ENCODE measurements at regions not wholly inside any gene's neighbourhood (a gene's known extent, or its start where the extent isn't known, plus 50 kb on each side); places are given as distances from the start of the nearest gene placed in this dataset.

DNA sequence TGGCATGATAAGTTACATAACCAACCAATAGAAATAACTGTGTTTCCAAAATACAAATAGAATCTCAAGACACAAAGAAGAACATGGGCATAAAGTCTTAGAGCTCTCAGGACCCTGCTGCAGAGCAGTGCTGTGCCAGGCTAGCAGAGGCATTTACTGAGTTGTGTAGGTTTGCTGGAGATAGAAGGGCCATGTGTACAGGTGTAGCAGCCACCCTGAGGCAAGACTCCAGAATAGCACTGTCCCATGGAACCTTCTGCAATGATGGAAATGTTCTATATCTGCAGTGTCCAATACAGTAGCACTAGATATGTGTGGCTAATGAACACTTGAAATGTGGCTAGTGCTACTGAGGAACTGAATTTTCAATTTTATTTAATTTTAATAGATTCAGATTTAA, 267.0 kb upstream of the UMPS start:
- ATAC-seq, result no peak
- DNase-seq, result no peak
- intact Hi-C loops (cut with DNase I), result loop anchor here in 1 of 2 donors (10.0 kb wide), 1 partner anchor 448 kb away; no protein-coding TSS in a partner anchor

DNA sequence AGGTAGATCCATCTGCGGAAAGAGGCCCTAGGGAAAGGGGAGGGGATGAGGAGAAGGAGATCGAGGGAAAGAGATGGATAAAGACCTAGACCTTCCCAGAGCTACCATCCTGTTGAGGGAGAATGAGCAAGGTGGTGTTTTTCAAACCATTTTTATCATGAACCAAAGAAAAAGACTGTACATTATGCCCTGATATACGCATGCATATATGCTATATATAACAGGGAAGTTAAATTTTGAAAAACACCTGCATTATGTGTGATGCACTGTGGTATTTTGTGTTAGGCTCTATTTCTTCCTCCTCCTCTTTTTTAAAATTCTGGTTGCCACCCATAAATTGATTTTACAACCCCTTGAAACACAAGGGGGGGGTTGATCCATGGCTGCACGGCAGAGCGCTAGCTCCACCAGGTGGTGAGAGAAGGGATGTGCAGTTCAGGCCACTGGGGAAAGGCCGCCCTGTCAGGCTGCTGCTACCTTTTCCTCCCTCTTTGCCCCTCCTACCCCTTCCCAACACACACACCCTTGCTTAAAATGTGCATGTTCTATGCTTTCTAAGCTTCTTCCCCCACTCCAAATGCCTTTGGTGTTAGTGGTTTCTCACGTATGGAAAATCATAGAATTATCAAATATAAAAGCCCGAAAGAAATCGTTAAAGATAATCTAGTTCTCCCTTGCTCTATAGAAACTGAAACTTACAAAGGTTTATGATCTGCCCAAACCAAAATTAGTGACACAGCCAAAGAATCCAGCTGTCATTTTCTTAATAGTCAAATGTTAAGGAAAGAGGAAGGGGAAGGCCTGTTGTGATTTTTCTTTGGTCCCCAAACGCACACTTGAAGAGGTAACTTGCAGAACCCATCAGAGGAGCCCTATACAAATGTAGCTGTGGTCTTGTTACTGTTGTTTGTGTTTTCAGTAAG, 262.0 kb upstream of the UMPS start:
- ATAC-seq, result peak; percentile 65 to 78
- DNase-seq, result peak; percentile 44
- intact Hi-C loops (cut with DNase I), result loop anchor here (2.0 to 10.0 kb wide), 4 partner anchors 116 to 453 kb away; no protein-coding TSS in a partner anchor

DNA sequence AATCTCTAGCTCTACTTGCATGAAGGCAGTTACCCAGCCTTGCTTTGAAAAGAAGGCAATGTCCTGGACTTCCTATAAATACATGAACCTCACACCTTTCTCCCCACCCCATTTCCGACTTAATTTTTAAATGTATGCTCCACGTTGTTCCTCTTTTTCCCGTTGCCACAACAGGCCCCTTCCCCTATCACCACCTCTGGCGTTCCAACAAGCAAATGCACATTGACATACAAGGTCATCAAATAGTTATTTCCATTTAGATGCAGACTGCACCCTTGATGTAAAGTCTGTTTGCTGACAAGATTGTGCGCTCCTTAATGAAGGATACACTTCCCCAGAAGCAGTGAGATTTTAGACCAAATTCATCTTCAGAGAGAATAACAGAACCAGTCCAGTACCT, 260.7 kb upstream of the UMPS start:
- ATAC-seq, result no peak
- intact Hi-C loops (cut with DNase I), result loop anchor here (2.0 to 10.0 kb wide), 4 partner anchors 117 to 455 kb away; no protein-coding TSS in a partner anchor
- no peak for DNase-seq

GRCh38 chr3:124478830-124479229, 251.4 kb upstream of the UMPS start:
- ATAC-seq (no peak), DNase-seq (no peak)
- intact Hi-C loops (cut with DNase I), result no loop called here

GRCh38 chr3:124483915-124484470, 246.3 kb upstream of the UMPS start:
- DNase-seq (no peak), ATAC-seq (peak; percentile 25 to 63)
- intact Hi-C loops (cut with DNase I), result no loop called here

DNA sequence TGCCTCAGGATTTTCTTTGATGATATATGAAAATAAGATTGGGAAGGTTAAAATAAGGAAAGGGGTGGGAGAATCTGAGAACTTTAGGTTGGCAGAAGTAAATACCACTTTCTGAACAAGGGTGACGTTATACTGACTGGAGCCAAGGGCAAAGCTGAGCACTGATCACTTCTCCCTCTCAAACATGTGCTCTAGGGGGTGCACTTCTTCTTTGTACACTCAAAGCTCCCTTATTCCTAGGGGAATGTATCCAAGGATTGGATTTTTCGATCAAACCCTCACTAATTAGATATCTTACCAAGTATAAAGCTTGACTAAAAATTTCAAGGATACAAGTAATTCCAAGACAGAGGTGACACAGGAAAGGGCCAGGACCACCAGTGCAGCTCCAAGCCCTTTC, 243.9 kb upstream of the UMPS start:
- intact Hi-C loops (cut with DNase I), result no loop called here
- ATAC-seq, result no peak
- no peak for DNase-seq

- intact Hi-C loops (cut with DNase I), result no loop called here
- ATAC-seq (no peak), DNase-seq (no peak)
These were observed 240.7 kb upstream of the UMPS start for GRCh38 chr3:124489506-124489905.

DNA sequence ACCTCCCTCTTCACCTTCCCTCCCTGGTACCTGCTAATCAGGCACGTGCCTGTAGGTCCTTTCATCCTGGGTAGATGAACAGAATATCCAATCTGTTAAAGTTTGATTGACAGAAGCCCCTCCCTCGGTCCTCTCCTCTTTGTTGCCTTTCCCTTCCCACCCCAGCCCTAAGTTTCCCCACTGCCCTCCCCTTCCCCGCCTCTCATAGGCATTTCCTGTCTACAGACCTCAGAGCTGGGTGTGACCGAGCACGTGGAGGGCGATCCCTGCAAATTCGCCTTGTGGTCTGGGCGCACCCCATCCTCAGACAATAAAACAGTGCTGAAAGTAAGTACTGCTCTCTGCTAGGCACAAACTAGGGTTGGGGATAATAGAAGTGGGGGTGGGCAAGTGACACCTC, 239.2 kb upstream of the UMPS start:
- DNase-seq (no peak), ATAC-seq (no peak)
- intact Hi-C loops (cut with DNase I), result loop anchor here (5.0 kb wide), 2 partner anchors 56 to 61 kb away; no protein-coding TSS in a partner anchor

GRCh38 chr3:124491875-124492274, 238.4 kb upstream of the UMPS start:
- intact Hi-C loops (cut with DNase I), result loop anchor here (5.0 kb wide), 2 partner anchors 55 to 60 kb away; no protein-coding TSS in a partner anchor
- DNase-seq, result no peak
- no peak for ATAC-seq

GRCh38 chr3:124492824-124493223, 237.4 kb upstream of the UMPS start:
- ATAC-seq (peak; percentile 65 to 81), DNase-seq (peak; percentile 34)
- intact Hi-C loops (cut with DNase I), result loop anchor here (5.0 kb wide), 2 partner anchors 54 to 59 kb away; no protein-coding TSS in a partner anchor

DNA sequence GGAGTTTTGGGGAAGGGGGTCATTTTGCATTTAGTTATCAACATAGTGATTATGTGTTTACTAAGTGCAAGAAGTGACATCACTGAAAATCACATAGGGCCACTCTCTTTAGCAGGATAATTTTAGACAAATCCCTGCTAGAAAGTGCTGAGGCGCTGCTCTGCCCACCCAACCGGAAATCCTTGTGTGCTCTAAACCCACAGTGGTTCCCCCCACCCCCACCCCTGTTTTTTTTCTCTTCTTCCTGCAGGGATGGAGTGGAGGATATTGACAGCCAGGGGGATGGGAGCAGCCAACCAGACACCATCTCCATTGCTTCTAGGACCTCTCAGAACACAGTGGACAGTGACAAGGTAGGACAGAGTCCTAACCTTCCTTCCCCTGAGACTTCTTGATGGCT, 234.2 kb upstream of the UMPS start:
- intact Hi-C loops (cut with DNase I), result no loop called here
- no peak for ATAC-seq
- no peak for DNase-seq

GRCh38 chr3:124497487-124497886, 232.8 kb upstream of the UMPS start:
- no peak for ATAC-seq
- intact Hi-C loops (cut with DNase I), result no loop called here
- DNase-seq, result no peak

DNA sequence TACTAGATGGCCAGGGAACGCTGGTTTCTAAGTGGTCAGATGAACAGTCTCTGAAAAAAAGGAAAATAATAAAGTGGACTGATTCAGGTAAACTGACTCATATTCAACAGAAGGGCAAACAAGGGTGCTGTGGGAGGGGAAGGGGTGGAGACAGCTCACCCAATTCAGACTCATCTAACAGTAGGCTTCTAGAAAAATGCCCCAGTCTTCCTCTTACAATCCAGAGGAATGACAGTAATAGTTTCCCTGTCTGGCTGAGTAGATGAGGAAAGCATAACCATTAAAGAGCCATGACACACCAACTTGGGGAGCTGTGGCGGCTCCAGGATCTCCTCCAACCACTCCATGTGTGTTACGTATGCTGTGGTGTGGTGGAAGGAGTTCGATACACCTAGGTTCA, 231.4 kb upstream of the UMPS start:
- intact Hi-C loops (cut with DNase I), result no loop called here
- no peak for DNase-seq
- ATAC-seq, result no peak

DNA sequence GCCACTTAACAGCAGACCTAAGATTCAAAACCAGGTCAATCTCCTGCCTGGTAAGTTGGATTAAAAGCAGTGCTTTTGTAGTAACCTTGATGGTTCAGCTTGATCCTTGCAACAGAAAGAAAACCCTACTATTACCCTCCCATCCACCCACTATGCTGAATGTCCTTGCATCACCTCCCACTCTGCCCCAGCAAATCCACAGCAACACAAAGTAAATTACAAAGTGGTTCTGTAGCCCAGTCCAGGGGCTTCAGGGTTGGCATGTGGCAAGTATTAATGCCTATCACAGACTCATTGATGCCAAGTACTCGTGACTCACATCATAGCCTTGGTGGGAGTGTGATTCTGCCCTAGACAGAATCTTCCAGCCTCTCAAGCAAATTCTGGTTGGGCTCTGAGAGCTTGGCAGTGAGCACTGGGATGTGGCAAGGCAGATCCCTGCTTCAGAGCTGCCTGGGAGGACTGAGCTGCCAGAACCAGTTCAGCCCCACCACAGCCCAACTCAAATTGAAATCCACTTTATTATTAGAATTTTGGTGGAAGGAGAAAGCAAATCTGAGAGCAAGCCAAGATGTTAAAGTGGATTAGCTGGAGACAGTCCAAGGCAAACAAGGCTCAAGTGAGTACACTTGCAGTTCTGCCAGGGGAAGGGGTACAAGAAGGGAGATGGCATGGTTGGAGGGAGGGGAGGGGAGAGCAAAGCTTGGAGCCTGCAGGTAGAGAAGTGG, 225.8 kb upstream of the UMPS start:
- DNase-seq (peak; percentile 58), ATAC-seq (peak; percentile 95 to 99)
- intact Hi-C loops (cut with DNase I), result no loop called here

DNA sequence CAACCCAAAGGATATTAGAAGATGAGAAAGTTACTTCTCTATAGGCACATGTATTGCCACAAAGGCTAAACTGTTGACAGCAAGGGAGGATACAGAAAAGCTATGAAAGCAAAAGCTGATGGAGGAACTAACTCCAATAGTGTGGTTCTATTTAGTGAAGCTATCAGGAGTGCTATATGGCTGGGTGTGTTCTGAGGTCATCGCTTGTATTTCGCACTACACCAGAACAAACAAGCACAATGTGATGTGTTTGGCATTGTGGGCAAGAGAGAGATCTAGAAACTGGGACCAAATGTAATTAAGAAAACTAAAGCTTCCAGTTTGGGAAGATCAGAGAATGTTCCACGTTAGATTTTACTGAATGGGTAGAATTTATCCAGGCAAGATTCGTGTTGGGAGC, 220.4 kb upstream of the UMPS start:
- intact Hi-C loops (cut with DNase I), result no loop called here
- DNase-seq, result no peak

DNA sequence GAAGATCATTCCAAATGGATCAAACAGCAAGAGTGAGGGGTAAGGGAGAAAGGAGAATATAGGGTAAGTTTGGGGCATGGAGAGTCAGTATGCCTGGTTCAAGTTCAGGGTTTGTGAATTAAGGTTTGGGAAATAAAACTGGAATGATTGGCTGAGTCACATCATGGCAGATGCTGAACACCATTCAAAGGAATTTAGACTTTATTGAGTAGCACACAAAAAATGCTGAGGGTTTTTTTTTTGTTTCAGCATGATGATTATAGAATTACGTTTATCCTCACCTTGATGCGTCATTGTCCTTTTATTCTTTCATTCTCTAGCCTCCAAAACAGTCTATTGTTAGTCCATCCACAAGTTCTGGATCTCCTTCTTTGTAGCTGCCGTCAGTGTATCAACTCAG, 220.0 kb upstream of the UMPS start:
- intact Hi-C loops (cut with DNase I), result no loop called here
- ATAC-seq (no peak), DNase-seq (no peak)

More for the DNA sequence above, 220.4 kb upstream of the UMPS start:
- no peak for ATAC-seq

DNA sequence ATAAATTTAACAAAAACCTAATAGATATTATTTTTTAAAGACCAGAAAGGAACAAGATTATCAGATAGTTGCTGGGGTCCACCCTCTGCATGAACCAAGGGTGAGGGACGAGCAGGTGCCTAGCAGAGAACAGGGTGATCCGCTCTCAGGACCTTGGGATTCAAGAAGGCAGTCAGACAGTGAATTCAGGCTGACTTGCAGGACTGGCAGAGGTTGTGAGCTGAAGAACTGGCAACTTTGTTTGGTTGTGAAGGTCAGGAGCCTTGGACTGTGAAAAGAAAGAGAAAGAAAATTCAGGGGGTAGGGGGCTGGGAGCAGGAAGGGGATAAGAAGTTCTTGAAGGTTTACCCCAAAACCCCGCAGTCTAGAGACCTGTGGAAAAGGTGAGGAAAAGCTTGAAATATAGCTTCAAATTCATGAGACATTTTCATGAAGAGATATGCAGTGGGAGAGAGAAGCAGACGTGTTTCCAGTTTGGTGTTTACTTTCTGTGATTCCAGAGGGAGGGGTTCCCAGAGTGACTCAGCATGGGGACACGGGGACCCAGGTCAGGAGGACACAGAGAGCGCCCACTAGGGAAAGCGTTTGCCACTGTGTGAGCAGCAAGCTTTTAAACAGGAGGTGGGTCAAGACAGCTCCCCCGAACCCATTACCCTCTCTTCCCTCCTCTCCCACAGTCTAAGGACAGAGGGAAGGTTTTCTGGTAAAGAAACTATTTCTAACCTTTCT, 217.2 kb upstream of the UMPS start:
- intact Hi-C loops (cut with DNase I), result no loop called here
- no peak for DNase-seq
- ATAC-seq, result no peak

- DNase-seq (no peak), ATAC-seq (no peak)
- intact Hi-C loops (cut with DNase I), result no loop called here
These were observed 216.6 kb upstream of the UMPS start for GRCh38 chr3:124513610-124513997.

GRCh38 chr3:124514683-124515082, 215.6 kb upstream of the UMPS start:
- intact Hi-C loops (cut with DNase I), result no loop called here
- peak in 1 of 2 donors; percentile 50 for ATAC-seq
- DNase-seq, result no peak
